Loucy (cell line): ENCODE measurements at regions not wholly inside any gene's neighbourhood (a gene's known extent, or its start where the extent isn't known, plus 50 kb on each side); places are given as distances from the start of the nearest gene placed in this dataset.

Source experiments
- H2AFZ ChIP-seq: fragments of 200-600 bp; sonication (generic); 2 replicates; pipeline ENCODE4 v1.6.0; 2016; ENCODE audit warnings: antibody characterized with exemption, mild to moderate bottlenecking, low read length, moderate library complexity
- H3F3A ChIP-seq: fragments of 200-600 bp; 2 replicates; pipeline ENCODE4 v1.6.0; 2016; ENCODE audit warnings: antibody characterized with exemption, low read depth, mild to moderate bottlenecking
- H3K27me3 ChIP-seq: fragments of 200-600 bp; sonication (generic); 2 replicates; pipeline ENCODE4 v1.6.1; 2014; ENCODE audit warnings: low read length, mild to moderate bottlenecking; ENCODE audit not compliant: insufficient read depth, poor library complexity, severe bottlenecking
- H3K36me3 ChIP-seq: fragments of 200-600 bp; sonication (generic); 2 replicates; pipeline ENCODE4 v1.6.1; 2016; ENCODE audit warnings: low read length; ENCODE audit not compliant: insufficient read depth
- H3K4me1 ChIP-seq: fragments of 200-600 bp; sonication (generic); 2 replicates; pipeline ENCODE4 v1.5.1; 2014; ENCODE audit warnings: low read length, mild to moderate bottlenecking; ENCODE audit not compliant: insufficient read depth, poor library complexity, severe bottlenecking
- H3K4me2 ChIP-seq: fragments of 200-600 bp; sonication (generic); 2 replicates; pipeline ENCODE4 v1.6.0; 2014; ENCODE audit warnings: antibody characterized with exemption, low read length, low read depth, mild to moderate bottlenecking; ENCODE audit not compliant: poor library complexity, severe bottlenecking
- H3K4me3 ChIP-seq: fragments of 200-600 bp; sonication (generic); 2 replicates; pipeline ENCODE4 v1.5.1; 2014; ENCODE audit warnings: low read length, mild to moderate bottlenecking, mixed read lengths; ENCODE audit not compliant: poor library complexity, severe bottlenecking
- H3K79me2 ChIP-seq: fragments of 200-600 bp; sonication (generic); 2 replicates; pipeline ENCODE4 v1.6.1; 2014; ENCODE audit warnings: low read length; ENCODE audit not compliant: insufficient read depth
- H3K9ac ChIP-seq: fragments of 200-600 bp; sonication (generic); 2 replicates; pipeline ENCODE4 v1.6.0; 2014; ENCODE audit warnings: mild to moderate bottlenecking, low read depth, low read length, moderate library complexity; ENCODE audit not compliant: poor library complexity, severe bottlenecking
- H3K9me2 ChIP-seq: fragments of 200-600 bp; sonication (generic); replicated peaks from 2 replicates; pipeline ENCODE4 v1.6.1; 2016; ENCODE audit warnings: low read depth, low read length, mixed read lengths
- H3K9me3 ChIP-seq: fragments of 200-600 bp; sonication (generic); 2 replicates; pipeline ENCODE4 v1.6.1; 2014; ENCODE audit warnings: mild to moderate bottlenecking, antibody characterized with exemption, low read length, low read depth; ENCODE audit not compliant: insufficient read depth
- H4K20me1 ChIP-seq: fragments of 200-600 bp; sonication (generic); 2 replicates; pipeline ENCODE4 v1.6.0; 2014; ENCODE audit warnings: antibody characterized with exemption, low read length, mild to moderate bottlenecking; ENCODE audit not compliant: insufficient read depth, poor library complexity, severe bottlenecking
- EZH2phosphoT487 ChIP-seq: fragments of 200-600 bp; IDR thresholded peaks from 2 replicates; pipeline ENCODE4 v1.6.1; 2018; ENCODE audit warnings: antibody characterized with exemption, mild to moderate bottlenecking, moderate library complexity, borderline replicate concordance
- TF ChIP-seq, protein P1 (sequence below): fragments of 200-600 bp; sonication (generic); conservative IDR thresholded peaks from 2 replicates; pipeline ENCODE4 v1.5.1; 2014; ENCODE audit warnings: mild to moderate bottlenecking, antibody characterized with exemption, low read length

DNA sequence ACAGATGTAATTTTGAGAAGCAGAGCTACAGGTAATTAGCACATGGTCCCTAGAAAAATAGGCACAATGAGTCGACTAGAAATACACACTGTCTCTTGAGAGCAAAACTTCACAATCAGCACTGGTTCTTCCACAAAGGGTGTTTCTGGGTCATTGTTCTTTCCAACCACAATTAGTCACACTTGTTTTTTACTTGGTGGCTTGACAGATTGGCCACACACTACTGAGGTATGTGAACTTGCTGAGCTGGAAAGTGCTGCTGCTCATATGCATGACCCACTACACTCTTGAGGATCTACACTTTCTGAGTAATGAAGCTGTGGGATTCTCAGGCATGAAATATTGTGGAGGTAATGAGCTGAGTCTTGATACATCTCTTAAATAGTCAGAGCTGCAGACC lies 347.7 kb downstream of the BCKDHB start:
- Histone ChIP-seq H4K20me1 (no peaks in the 10 kb centered on the region), H3K27me3 (no peaks in the 10 kb centered on the region), H3K36me3 (no peaks in the 10 kb centered on the region), H3F3A (no peaks in the 10 kb centered on the region), H3K4me1 (no peaks in the 10 kb centered on the region), H3K9me2 (no peaks in the 10 kb centered on the region), H3K9ac (no peak overlapping the region), H3K4me3 (no peak overlapping the region), H3K9me3 (no peaks in the 10 kb centered on the region), H3K4me2 (no peak overlapping the region), H3K79me2 (no peaks in the 10 kb centered on the region), H2AFZ (no peak overlapping the region)
- no peak for TF ChIP-seq EZH2phosphoT487
- TF ChIP-seq, protein P1, sequence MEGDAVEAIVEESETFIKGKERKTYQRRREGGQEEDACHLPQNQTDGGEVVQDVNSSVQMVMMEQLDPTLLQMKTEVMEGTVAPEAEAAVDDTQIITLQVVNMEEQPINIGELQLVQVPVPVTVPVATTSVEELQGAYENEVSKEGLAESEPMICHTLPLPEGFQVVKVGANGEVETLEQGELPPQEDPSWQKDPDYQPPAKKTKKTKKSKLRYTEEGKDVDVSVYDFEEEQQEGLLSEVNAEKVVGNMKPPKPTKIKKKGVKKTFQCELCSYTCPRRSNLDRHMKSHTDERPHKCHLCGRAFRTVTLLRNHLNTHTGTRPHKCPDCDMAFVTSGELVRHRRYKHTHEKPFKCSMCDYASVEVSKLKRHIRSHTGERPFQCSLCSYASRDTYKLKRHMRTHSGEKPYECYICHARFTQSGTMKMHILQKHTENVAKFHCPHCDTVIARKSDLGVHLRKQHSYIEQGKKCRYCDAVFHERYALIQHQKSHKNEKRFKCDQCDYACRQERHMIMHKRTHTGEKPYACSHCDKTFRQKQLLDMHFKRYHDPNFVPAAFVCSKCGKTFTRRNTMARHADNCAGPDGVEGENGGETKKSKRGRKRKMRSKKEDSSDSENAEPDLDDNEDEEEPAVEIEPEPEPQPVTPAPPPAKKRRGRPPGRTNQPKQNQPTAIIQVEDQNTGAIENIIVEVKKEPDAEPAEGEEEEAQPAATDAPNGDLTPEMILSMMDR, result no peak

DNA sequence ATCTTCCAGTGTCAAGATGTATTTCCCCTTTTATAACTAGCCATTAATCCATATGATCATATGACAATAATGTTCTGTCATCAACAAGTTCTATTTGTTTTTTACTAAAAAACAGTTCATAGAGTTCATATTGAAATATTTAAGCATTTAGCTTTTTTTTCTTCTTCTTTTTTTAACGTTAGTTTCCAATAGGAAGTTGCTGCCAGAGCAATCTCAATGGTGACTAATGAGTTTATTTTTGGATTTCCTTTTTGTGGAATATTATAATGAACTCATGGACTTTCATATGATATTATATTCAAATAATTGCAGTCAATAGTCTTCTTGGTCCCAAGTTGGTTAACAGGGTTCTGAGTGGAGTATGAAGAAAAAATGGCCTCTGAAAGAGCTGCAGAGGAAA lies 343.3 kb downstream of the BCKDHB start:
- H3K79me2 ChIP-seq, result no peaks in the 10 kb centered on the region

DNA sequence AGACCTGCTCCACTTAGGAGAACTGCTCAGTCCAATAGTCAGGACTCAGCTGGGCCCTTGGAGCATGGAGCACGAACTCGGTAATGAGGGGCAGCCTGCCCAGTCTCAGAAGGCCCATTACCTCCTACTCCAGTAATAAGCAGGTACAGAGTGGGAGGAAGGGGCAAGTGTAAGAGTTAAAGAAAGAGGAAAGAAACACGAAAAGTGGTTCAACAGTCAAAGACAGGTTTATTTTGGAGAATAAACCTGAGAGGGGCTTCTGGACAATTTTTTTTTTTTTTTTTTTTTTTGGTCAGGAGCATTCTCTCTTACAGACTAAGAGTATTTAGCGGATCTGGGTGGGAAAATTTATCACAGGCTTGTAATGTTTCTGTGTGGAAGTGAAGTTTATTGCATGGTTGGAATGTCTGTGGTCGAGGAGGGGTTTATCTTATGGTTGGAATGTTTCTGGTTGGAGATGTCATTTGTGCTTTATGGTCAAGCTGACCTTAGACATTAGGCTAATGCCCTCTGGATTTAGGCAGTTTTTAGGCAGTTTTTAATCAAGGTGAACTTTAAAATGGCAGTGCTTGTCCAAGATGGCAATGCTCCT lies 340.1 kb downstream of the BCKDHB start:
- Histone ChIP-seq H3F3A (no peaks in the 10 kb centered on the region), H4K20me1 (no peaks in the 10 kb centered on the region), H2AFZ (no peak overlapping the region), H3K9me2 (no peaks in the 10 kb centered on the region), H3K79me2 (no peaks in the 10 kb centered on the region), H3K4me3 (no peak overlapping the region), H3K9me3 (no peaks in the 10 kb centered on the region), H3K36me3 (no peaks in the 10 kb centered on the region), H3K27me3 (no peaks in the 10 kb centered on the region), H3K4me2 (no peak overlapping the region), H3K4me1 (no peaks in the 10 kb centered on the region), H3K9ac (no peak overlapping the region)
- no peak for TF ChIP-seq EZH2phosphoT487
- TF ChIP-seq, protein P1, result no peak

More for the DNA sequence above, 343.3 kb downstream of the BCKDHB start:
- H4K20me1 ChIP-seq, result no peaks in the 10 kb centered on the region
- no peaks in the 10 kb centered on the region for H3F3A ChIP-seq
- no peak overlapping the region for H2AFZ ChIP-seq
- no peaks in the 10 kb centered on the region for H3K27me3 ChIP-seq
- H3K36me3 ChIP-seq, result no peaks in the 10 kb centered on the region
- TF ChIP-seq EZH2phosphoT487, result no peak
- TF ChIP-seq, protein P1, result no peak
- H3K4me2 ChIP-seq, result no peak overlapping the region
- no peak overlapping the region for H3K4me3 ChIP-seq
- no peaks in the 10 kb centered on the region for H3K9me2 ChIP-seq
- no peaks in the 10 kb centered on the region for H3K4me1 ChIP-seq
- H3K9me3 ChIP-seq, result no peaks in the 10 kb centered on the region
- no peak overlapping the region for H3K9ac ChIP-seq
